ENCODE measurements at regions not wholly inside any gene's neighbourhood (a gene's known extent, or its start where the extent isn't known, plus 50 kb on each side); places are given as distances from the start of the nearest gene placed in this dataset.

DNA sequence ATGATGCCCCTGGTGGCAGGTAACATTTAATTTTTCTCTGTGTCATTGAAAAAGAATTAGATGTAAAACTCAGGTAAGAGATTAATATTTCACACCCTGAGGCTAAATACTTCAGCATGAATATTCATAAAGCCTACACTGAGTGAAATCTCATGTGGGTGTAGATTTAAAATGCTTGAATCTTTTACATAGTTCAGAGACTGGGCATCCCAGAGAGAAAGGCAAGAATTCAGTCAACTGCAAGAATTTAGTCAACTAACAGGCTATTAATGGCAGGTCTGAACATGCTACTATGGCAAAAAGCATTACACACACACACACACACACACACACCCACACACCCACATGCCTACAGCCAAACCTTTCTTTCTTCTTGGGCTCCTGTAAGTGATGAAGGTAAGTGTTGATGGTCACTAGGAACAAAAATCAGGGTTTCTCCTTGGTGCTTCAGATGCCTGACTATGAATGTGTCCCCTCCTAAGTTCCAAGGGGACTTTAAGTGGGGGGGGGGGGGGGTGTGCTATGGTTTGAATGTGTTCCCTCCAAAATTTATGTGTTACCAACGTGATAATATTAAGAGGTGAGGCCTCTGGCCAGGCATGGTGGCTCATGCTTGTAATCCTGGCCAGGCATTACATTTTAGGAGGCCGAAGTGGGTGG is 63.7 kb upstream of the PSMD7 start:
- DNase-seq (no peak), ATAC-seq (no peak)
- intact Hi-C loops (cut with DNase I, micrococcal nuclease): no loop called here

- no peak for DNase-seq
- intact Hi-C loops (cut with DNase I, micrococcal nuclease): no loop called here
- no peak for ATAC-seq
Observed at GRCh38 chr16:74230126-74230525, 66.5 kb upstream of the PSMD7 start.

DNA sequence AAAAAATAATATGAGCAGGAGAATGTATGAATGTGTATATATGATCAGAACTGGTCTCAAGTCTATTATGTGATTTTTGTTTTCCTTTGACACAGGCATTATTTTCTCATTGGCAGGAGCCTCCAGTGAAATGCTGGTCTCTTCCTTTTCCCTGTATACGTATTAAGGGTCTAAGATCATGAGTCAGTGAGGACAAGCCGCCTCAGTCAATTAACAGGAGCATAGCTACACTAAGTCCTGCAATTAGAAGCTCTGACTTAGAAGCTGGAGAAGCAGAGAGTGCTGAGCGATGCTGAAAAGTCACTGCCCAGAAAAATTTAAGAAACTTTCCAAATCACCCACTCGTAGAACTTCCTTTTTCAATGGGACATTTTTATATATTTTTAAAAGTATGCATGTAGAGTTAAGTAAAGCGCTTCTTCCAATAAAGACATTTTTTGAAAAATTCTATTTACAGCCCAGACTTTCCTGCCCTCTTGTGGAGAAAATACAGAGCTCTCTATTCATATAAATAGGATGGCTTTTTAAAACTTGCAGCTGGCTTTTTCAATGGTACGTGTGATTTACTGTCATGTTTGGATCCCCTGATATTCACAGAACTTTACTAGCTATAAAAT is 70.2 kb upstream of the PSMD7 start:
- DNase-seq (no peak), ATAC-seq (no peak)
- intact Hi-C loops (cut with DNase I, micrococcal nuclease): no loop called here

DNA sequence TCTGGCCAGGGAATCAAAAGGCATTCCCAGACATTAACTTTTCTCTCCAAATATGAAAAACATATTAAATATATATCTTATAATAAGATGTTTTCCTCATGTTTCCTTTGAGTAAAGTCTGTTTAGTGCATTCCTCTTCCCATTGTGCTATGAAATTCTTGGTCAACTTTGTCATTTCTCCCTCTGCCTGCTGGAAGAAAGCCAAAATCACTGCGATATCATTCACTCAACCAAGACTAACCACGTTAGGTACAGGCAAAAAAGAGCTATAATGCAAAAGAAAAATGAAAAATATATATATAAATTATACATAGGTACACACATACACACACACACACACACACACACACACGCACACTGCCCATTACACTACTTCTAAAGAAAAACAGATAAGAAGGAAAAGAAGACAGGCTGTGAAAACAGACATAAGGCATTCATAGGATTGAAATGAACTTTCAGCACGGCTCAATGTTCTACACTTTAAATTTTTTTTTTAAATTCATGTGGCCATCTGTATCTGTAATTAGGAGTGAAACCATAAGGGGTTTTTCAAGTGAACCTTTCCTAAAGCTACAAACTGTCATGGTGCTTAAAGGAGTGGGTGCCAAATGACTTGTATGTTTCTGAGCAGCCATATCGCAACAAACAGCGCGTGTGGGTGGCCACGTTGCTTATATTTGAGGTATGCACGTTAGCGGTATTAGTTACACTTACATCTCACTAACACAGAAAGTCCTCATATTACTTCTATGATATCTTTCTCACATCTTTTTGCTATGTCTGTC is 71.6 kb upstream of the PSMD7 start:
- ATAC-seq (no peak), DNase-seq (no peak)
- intact Hi-C loops (cut with DNase I, micrococcal nuclease): no loop called here

DNA sequence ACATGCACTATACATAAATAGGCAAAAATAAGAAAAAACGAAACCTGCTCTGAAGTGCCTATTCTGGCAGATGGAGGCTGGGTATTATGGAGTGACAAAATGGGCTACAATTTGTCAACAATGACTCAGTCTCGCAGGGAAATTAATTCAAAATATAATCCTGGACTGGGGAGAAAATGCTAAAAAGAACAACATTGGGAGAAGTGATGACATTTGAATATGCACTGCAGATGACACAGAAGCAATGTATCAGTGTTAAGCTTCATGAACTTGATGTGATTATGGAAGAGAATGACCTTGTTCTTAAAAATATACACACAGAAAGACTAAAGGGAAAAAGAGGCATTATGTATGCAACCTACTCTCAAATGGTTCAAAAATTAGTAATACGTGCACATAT is 74.8 kb upstream of the PSMD7 start:
- no peak for DNase-seq
- ATAC-seq: no peak
- intact Hi-C loops (cut with DNase I, micrococcal nuclease): no loop called here

DNA sequence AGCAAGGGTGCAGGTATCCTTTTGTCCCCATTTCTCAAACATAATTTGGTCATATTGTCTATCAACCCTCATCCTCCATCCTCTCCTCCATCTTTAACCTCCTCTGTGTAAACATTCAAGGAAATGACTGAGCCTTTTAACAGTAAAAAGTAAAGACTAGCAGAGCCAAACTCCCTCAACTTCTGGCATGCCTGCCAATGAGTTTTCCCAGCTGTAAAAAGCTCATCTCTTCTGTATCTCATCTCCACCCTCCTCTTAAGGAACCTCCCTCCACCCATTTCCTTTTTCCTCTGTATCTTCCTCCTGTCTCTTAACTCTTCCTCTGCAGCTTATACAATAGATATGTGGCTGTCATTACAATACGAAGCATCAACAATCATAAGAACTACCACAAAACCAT is 76.9 kb upstream of the PSMD7 start:
- intact Hi-C loops (cut with DNase I, micrococcal nuclease): no loop called here
- DNase-seq: no peak
- no peak for ATAC-seq

- ATAC-seq (no peak), DNase-seq (no peak)
- intact Hi-C loops (cut with DNase I, micrococcal nuclease): no loop called here
Observed at GRCh38 chr16:74218871-74219270, 77.7 kb upstream of the PSMD7 start.

- intact Hi-C loops (cut with DNase I, micrococcal nuclease): no loop called here
- DNase-seq: no peak
- ATAC-seq: no peak
Observed at GRCh38 chr16:74216319-74216718, 80.3 kb upstream of the PSMD7 start.

DNA sequence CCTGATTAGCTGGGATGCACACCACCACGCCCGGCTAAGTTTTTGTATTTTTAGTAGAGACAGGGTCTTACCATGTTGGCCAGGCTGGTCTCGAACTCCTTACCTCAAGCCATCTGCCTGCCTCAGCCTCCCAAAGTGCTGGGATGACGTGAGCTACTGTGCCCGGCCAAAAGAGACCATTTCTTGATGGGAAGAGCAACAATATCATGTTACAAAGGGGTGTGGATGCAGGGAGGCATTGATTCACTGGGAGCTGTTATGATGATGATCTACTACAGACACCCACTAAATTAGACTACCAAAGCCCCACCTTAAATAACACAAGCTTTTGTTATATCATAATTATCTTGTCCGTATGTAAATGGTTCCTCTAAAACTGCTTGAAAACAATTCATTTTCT is 81.4 kb upstream of the PSMD7 start:
- no peak for ATAC-seq
- DNase-seq: no peak
- intact Hi-C loops (cut with DNase I, micrococcal nuclease): no loop called here

DNA sequence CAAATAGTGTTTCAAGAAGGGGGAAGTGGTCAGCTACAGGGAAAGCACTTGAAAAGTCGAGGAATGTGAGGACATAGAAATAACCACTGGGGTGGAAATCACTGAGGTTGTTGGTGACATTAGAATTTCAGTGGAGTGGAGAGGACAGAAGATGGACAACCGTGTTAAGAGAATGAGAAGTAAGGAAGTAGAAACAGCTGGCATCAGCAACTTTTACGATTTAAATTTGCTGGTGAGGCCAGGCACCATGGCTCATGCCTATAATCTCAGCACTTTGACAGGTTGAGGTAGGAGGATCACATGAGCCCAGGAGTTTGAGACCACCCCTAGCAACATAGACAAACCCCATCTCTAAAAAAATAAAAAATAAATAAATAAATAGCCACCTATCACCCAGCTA is 83.2 kb upstream of the PSMD7 start:
- DNase-seq (no peak), ATAC-seq (no peak)
- intact Hi-C loops (cut with DNase I, micrococcal nuclease): no loop called here

- DNase-seq: no peak
- no peak for ATAC-seq
- intact Hi-C loops (cut with DNase I, micrococcal nuclease): no loop called here
Observed at GRCh38 chr16:74210245-74210644, 86.4 kb upstream of the PSMD7 start.

- DNase-seq: no peak
- intact Hi-C loops (cut with DNase I, micrococcal nuclease): no loop called here
- no peak for ATAC-seq
Observed at GRCh38 chr16:74202009-74202408, 94.6 kb upstream of the PSMD7 start.

- DNase-seq: no peak
- intact Hi-C loops (cut with DNase I, micrococcal nuclease): no loop called here
- no peak for ATAC-seq
Observed at GRCh38 chr16:74201576-74201975, 95.0 kb upstream of the PSMD7 start.

DNA sequence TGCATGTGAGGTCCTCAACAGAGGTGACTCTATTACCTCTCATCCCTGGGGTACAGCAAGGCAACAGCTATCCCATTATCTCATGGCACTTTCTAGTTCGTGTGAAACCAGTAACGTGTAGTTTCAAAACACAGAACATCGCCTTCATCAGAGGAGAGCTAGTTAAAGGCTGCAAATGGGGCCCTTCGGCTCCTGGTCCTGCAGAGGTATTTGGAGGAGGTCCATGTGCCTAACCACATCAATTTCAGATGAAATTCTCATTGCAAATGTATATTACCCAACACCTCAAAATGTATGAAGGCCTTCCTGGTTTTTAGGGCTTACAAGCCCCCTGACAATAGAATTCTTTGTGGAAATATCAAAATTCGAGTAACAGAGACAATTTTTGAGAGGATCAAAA is 95.7 kb upstream of the PSMD7 start:
- DNase-seq (no peak), ATAC-seq (no peak)
- intact Hi-C loops (cut with DNase I, micrococcal nuclease): no loop called here

DNA sequence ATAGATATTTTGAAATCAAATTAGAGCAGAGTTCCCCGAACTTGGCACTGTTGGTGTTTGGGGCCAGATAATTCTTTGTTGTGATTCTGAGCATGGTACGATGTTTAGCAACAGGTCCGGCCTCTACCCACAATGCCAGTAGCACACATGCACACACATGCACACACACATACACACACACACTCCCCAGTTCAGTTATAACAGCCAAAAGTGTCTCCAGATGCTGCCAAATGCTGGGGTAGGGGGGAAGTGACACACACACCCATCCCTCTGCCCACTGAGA is 96.8 kb upstream of the PSMD7 start:
- ATAC-seq (no peak), DNase-seq (no peak)
- intact Hi-C loops (cut with DNase I, micrococcal nuclease): no loop called here

DNA sequence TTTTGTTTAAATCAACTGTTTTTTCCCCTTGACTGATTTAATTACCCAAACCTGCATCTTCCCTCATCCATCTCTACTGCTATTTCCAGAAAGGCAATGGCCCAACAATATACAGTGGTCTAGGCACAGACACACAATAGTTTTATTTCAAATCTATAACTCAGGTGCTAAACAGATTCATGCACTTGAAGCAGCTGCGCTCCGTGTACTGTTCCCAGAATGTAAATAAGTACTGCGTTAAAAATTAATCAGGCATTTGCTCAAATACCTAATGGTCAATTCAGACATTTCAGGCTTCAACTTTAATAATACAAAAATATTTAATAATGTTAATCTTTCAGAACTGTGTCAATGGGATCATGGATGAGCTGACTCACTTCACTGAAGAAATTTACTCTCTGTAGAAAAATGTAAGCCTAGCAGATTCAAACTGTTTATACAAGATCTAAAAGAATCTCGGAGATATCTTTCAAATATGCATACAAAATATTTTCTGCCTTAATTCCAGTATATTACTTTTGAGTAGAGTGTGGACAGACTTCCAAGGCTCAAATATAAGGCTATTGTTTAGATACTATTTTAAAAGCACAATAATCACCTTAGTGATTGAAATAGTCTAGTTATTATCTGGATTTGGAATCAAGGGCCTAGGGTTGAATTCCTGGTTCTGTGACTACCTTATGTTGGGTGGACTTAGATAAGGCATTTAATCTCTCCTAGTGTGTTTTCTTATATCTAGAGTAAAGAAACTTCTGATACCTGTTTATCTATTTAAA is 97.4 kb upstream of the PSMD7 start:
- no peak for ATAC-seq
- intact Hi-C loops (cut with DNase I, micrococcal nuclease): no loop called here
- DNase-seq: no peak

- DNase-seq: no peak
- no peak for ATAC-seq
- intact Hi-C loops (cut with DNase I, micrococcal nuclease): no loop called here
Observed at GRCh38 chr16:74192281-74192797, 104.3 kb upstream of the PSMD7 start.

DNA sequence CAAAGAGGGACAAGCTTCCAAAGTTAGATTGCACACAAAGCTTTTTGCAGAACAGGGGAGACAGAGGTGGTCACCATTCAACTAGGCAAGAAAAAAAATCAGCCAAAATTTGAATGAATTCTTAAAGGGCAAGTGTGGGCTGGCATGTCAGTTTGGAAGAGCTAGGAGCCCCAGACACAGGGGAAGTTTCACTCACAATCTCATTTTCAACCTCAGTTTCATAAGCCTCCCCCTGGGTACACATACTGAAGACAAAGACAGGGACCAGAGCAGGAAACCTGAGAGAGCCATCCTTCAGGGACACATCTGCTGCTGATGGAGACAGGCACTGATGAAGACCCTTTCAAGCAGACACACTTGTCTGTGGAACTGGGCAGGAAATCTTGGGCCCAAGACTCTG is 106.3 kb upstream of the PSMD7 start:
- ATAC-seq (no peak), DNase-seq (no peak)
- intact Hi-C loops (cut with DNase I, micrococcal nuclease): no loop called here

- ATAC-seq (no peak), DNase-seq (no peak)
- intact Hi-C loops (cut with DNase I, micrococcal nuclease): no loop called here
Observed at GRCh38 chr16:74188856-74189255, 107.8 kb upstream of the PSMD7 start.

GRCh38 chr16:74186561-74186971 is 110.0 kb upstream of the PSMD7 start:
- intact Hi-C loops (cut with DNase I, micrococcal nuclease): no loop called here
- DNase-seq (no peak), ATAC-seq (no peak)
